ENCODE measurements at regions not wholly inside any gene's neighbourhood (a gene's known extent, or its start where the extent isn't known, plus 50 kb on each side); places are given as distances from the start of the nearest gene placed in this dataset.
A peak's percentile ranks its signal among the peaks of the same experiment; 100 is the strongest.
"Not testable (repeated sequence)": the region's sequence is repeated elsewhere in the genome, so short reads cannot be mapped to it uniquely, and the experiment has no call there.

DNA sequence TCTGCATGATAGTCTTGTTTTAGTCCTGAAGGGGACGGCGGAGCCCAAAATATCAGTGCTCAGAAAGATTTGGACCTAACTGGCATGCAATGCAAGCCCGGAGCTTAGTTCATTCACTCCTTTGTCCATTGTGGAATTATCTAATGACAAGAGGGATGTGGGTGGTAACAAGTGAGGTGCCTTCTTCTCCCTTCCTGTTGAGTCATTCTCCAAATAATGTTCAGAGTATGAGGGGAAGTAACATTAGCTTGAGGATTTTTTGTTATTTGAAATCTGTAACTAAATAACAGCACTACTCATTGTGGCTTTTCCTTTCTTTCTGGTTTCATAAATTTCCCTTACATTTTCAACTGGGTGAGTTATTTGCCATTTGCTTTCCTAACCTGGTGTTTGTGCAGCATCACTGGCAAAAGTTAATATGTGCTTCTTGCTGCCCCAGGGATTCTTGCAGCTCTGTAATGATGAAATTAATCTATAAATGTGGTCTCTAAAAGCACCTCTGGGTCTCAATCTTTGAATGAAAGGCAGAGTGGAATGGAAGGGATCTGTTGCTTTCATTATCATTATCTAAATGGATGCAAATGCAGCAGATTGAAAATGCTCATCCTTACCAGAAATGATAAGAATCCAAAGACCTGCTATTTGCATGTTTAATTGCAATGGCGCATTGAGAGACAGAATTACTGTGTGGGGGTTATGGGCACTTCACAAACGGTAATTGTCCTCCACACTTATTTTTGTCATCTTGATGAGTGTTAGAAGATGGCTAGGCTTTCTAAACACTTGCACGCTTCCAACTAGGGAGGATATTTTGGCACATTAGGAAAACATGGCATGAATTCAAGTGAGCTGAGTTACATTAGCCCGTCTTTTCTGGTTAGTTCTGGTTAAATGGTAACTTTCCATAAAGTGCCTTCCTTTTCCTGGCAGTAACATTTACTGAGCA, 89.9 kb upstream of the MITF start:
- intact Hi-C loops (cut with DNase I), result no loop called here
- DNase-seq, result no peak

DNA sequence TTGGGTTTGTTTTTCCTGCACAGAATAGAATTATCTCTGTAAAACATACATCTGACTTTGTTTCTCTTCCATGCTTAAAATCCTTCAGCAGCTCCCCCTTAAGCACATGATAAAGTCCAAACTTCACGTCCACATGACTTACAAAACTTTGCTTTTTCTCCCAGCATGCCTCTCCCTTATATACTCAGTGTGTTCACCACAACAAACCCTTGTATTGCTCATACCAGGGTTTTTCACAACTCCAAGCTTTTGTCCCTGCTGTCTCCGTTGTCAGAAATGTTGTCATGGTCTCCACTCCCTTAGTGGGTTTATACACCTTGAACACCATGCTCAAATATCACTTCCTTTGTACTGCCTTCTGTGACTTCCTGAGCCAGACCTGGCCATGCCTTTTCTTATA, 91.1 kb upstream of the MITF start:
- intact Hi-C loops (cut with DNase I), result no loop called here
- no peak for DNase-seq

DNA sequence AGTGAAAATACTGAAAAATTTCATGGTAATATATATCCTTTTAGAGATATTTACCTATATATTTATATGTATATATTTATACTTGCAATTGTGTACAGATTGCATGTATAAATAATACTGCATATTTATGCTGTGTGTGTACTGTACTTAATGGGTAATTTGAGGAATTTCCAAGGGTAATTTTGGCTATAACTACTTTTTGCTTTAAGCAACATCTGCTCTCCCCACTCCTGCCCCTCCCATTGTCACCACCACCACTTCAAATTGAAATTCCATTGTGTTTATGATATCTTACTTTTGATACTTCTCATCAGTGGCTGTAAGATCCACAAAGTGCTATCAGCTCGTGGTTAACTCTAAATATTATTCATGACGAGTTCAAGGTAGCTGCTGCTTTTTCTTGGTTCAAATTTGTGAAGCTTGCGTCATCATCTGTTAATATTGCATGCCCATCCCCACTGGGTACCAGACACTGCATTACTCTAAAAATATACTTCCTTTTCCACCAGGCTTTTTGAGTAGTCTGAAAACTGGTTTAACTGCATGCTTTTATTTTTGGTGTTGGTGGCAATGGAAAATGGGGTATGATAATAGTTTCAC, 91.7 kb upstream of the MITF start:
- intact Hi-C loops (cut with DNase I), result no loop called here
- no peak for DNase-seq

DNA sequence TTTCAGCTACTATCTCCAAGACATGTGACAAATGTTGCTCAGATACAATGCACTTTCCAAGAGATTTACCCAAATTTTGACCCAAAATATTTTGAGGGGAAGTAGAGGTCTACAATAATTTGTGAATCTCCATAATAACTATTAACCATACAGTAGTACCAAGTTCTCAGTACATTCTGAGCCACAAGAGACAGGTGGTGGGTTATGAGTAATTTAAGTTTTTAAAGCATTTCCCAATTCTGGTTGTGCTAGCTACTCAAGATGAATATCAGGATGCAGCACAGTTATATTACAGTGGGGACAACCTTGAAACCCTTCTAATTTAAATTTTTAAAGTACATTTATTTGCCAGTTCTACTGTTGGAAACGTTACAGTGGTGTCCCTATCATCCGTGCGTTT, 92.2 kb upstream of the MITF start:
- intact Hi-C loops (cut with DNase I), result no loop called here
- no peak for DNase-seq

DNA sequence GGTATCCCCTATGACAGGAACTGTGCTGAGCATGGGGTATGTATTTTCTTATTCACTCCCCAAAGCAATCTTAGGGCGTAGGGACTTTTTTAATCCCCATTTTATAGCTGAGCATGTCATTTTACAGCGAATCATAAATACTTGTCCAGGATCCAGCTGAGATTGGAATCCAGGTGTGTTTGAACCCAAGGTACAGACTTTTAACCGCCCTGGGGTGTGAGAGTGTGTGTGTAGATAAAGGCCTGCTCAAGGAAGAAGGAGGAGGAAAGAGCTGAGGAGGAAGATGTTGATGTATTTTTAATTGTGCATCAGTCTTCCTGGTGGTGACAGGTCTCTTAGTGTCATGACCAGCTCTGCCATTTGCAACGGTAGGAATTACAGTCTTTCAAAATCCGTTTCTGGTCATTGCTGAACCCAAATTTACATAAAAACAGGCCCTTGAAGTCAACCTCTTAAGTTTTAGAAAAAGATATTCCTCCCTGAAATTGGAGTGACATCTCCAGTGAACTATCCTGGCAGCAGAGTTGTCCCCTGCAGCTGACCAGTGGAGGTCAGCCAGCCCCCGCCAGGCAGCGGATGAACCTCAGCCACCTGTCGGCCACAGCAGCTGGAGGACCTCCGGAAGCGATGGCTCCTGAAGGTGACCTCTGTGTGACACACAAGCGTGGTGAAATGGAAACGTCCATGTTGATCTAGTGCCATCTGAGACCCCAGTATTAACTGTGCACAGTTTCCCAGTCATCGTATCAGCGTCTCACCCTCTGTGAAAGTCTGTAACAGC, 92.8 kb upstream of the MITF start:
- peak in 1 of 10 donors; percentile 65 for DNase-seq
- intact Hi-C loops (cut with DNase I), result no loop called here

DNA sequence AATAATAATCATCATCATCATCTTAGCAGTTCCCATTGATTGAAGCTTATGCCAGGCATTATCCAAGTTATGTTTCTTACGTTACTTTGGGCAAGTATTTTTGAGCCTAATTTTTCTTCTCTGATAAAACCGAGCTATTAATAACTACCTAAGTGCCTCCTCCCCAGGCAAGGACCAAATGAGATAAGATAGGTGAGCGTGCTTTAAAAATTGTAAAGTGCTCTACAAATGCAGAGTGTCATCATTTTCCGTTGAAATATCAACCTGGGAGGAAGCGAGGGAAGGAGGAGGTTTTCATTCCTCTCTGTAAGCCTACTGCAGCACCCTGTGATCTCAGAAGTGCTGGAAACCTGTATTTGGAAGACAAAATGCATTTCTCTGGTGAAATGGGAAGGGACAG, 96.7 kb upstream of the MITF start:
- DNase-seq, result no peak
- intact Hi-C loops (cut with DNase I), result no loop called here

DNA sequence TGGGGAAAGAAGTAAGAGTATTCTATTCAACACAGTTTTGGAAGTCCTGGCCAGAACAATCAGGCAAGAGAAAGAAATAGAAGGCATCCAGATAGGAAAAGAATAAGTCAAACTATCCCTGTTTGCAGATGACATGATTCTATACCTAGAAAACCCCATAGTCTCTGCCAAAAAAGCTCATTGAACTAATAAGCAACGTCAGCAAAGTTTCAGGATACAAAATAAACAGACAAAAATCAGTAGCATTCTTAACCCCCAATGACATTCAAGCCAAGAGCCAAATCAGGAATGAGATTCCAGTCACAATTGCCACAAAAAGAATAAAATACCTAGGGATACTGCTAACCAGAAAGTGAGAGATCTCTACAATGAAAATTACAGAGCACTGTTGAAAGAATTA, 99.4 kb upstream of the MITF start:
- no peak for DNase-seq
- intact Hi-C loops (cut with DNase I), result no loop called here

DNA sequence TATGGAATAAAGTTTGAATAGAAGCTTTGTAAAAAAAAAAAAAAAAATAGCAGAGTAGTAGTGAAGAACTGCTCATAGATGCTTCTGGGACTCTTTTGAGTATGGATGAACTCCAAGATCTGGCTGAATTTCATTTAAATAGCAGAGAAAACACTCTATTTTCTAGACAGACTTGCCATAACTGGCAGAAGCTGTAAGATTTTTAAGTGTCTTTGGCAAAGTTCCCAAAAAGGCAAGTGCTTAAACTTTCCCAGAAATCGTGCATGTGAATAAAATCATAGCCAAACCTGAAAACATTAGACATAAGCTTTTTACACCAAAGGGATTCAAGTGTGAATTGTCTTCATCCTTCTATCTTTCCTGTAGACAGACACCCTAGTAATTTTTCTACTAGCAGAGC, 110.3 kb upstream of the MITF start:
- intact Hi-C loops (cut with DNase I), result no loop called here
- no peak for DNase-seq

DNA sequence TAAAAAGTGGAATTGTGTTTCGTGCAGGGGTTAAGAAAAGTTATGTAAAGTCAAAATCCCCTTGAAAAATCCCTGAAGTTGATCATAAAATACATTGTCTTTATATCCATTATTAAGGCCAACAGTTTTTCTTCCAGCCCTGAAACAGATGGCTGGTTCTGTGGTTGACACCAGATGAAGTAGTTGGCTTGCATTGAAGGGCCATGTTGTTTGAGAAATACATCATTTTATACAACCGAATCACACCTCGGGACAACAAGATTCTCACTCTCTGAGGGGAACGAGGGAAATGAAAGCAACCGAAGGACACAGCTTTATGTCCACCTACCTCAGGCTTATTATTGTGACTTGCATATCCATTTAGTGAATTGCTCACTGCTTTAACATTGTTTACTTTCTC, 126.0 kb upstream of the MITF start:
- no peak for DNase-seq
- intact Hi-C loops (cut with DNase I), result no loop called here

DNA sequence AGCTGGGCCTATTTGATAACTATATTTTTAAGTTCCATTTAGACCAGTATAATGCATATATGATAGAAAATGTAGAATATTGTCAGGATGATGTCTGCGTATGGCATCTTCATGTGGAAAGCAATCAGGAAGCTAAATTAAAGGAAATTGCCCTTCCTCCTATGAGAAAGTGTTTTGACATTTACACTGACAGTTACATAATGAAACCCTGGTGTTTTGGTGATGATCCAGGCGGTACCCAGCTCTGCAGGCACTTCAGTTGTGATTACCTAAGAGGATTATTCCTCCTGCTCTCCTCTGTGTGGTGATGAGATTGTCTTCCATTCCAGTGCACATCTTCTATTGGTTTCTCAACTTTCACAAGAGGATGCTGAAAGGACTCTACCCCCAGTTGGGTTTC, 126.5 kb upstream of the MITF start:
- intact Hi-C loops (cut with DNase I), result no loop called here

DNA sequence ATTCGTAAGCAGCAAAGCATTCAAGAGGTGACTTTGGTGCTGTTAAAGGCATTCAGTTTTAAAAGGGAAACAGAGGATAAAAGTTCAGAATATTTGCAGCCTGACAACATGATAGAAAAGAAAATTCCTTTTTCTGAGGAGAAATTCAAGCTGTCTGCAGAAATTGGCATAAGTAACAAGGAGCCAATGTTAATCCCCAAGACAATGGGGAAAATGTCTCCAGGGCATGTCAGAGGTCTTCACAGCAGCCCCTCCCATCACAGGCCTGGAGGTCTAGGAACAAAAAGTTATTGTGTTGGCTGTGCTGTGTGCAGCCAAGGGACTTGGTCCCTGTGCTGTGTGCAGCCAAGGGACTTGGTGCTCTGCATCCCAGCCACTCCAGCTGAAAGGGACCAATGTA, 129.7 kb upstream of the MITF start:
- intact Hi-C loops (cut with DNase I), result not testable (repeated sequence)
- peak in 1 of 10 donors; percentile 8 for DNase-seq

More for the DNA sequence above, 126.5 kb upstream of the MITF start:
- no peak for DNase-seq

DNA sequence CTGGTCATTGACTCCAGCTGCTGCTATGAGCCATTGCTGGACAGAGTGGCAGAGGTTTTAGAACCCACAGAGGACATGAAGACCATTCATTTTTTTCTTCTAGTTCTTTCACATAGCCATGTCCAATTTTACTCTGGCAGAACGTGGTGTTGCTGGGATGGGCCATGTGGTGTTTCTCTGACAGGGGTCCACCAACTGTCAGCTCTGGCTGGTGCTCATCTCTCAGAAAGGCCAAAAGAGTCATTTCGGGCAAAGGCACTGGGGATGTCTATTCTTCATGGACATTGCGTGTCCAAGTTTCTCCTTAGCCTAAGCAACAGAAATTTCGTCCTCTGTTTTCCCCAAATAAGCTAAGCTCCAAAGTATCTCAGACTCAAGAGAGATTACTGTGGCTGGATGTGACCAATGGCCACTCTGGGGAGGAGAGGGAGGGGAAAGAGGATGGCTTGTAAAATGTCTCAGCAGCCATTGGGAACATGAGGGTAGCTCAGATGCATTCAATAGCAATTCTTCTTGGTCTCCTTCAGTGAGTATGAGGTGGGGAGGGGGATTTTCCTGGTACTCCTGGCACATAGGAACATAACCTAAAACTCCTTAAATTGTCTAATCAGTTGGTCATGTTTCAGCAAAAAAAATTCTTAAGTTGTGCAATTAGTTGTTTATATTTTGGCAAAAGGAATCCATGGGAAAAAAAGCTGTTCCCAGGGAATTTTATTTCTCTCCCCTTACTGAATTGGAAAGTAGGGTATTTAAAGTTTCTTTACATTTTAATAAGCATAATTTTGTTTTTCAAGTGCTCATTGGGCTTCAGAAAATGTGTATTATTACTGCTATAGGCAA, 131.6 kb upstream of the MITF start:
- intact Hi-C loops (cut with DNase I), result no loop called here
- no peak for DNase-seq

DNA sequence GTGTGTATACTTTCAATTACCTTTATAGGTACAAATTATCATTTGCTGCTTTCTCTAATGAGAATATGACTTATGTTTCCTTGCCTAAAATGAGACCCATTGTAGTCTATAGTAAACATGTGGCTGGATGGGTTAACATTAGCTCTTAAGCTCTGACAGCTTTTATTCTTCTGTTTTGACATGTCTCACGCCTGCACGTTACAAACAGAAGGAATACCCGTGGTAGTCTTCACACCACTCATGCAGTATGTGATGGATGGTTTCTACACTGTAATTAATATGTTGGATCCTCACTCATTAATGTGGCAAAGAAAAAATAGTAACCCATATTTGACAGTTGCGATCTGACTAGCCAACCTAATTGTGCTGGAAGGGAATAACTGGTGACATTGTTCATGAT, 133.4 kb upstream of the MITF start:
- intact Hi-C loops (cut with DNase I), result no loop called here
- DNase-seq, result no peak

DNA sequence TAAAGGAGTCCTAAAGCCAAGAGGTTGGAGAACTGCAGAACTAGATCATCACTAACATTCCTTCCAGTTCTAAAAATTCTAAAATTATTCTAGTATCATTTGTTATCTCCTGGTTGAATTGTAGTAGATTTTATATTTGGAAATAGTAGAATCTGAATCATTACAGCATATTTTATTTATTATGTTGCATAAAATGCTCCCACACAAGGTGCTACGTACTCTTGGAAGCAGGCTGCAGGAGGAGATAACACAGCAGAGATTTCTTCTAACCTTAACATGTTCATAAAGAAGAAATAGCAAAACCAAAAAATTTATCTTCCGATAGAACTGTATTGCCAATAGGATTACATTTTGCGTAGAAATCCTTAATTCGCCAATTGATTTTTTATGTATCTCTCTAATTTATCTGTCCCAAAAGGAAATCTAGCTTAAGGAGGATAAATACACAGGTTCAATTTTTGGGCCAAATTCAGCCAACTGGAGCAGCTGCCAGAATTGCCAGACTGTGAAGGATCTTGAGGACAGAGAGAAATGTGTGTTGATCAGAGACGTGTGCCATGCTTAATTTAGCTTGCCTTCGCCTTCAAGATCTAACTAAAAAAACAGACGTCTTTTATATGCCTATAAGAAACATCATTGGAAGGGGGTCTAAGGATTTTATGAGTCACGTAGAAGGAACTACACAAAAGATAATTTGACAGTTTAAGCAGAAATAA, 134.4 kb upstream of the MITF start:
- intact Hi-C loops (cut with DNase I), result no loop called here
- DNase-seq, result no peak

DNA sequence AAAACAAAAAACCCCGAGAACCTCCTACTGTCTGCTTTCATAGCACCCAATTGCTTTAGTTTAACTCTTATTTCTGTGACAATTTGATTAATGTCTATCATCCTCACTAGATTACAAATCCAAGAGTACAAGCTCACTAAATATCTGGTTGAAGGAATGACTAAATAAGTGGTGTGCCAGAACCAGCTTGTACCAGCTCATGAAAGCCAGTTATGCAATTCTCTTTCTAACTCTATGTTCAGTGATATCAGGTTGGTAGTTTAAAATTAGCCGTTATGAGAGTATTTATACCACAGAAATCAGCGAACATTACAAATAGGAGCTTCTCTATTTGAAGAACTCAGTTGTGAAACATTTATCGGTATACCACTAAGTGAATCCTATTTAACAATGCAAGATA, 137.2 kb upstream of the MITF start:
- no peak for DNase-seq
- intact Hi-C loops (cut with DNase I), result no loop called here

DNA sequence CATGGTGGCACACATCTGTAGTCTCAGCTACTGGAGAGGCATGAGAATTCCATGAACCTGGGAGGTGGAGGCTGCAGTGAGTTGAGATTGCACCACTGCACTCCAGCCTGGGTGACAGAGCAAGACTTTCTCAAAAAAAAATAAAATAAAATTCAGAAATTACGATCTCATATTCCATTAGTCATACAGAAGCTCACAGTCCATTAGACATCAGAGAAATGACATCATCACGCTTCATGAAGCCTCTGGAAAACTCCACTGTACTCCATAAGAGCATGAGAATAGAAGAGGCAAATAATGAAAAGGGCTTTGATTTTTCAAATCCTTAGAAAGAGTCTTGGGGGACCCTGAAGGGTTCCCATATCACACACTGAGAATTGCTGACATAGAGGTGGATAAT, 145.0 kb upstream of the MITF start:
- intact Hi-C loops (cut with DNase I), result no loop called here
- no peak for DNase-seq

DNA sequence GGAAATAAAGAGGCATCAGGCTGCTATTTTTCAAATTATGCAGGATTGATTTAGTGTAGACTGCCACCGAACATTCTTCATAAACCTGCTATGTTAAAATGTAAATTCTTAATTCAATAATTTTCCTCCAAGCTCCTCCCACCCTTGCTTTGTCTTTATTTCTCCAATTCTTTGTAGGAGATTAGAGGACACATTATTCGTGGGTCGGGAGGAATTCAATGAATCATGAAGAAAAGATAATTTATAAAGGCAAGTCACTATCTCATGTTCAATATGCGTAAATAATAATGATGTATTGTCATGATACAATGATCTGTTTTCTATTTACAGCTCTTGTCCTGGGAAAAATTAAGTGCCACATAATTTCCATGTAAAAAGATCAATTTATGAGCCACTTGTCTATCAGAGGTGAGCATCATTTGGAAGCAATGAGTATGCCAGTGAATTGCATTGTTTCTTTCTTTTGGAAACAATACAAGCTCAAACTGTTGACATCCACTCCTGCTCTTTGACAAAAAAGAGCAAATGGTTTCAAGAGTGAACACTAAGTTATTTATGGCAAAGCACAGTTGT, 148.0 kb upstream of the MITF start:
- intact Hi-C loops (cut with DNase I), result no loop called here
- DNase-seq, result no peak

DNA sequence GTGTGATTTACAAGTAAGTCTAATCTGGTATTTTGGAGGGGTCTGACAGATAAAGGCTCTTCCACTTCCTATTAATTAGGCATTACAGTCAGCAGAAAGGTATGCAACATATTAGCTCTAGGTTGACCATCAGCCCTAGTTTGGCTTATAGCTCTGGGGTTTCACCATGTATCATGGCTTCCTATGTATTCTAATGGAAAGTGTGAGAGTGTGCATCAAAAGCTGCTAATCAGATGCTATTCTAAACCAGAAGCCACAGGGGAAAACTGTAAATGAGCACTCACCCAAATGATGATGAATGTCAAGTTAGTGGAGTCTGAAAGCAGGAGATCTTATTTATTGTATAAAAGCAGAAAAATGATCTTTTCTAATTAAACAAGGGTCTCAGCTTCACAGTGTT, 149.2 kb upstream of the MITF start:
- DNase-seq, result no peak
- intact Hi-C loops (cut with DNase I), result no loop called here

DNA sequence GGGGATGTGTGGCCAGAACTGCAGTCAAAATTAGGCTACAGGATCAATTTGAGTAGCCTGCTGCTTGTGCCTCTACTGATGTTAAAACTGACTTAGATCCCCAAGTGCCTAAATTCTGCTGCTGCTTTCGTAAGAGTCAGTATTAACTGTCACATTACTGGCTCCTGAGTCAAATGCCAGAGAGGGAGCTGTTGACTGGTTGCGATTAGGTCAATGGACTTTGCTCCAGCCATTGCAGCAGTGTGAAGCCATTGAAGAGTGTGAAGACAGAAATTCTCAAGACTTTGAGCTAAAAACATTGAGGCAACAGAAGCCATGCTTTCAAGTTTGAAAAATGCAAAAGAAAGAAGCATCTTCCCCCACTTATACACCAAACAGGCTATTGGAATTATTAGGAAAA, 151.1 kb upstream of the MITF start:
- intact Hi-C loops (cut with DNase I), result no loop called here
- DNase-seq, result no peak

DNA sequence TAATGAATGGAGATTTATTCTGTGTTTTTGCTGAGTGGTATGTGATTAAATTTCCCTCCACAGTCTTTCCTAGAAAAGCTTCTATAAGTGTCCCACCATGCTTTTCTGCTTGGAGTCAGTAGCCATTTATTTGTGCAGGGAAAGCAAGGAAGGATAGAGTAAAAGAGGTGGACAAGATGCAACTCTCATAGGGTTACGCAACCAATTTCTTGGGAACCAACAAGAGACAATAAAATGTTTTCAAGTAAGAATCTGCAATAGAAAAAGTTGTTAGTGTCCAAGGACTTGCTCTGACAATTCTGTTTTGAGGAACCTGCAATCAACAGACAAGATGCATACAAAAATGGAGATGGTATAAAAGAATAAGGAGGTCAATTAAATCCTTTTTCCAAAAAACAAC, 153.8 kb upstream of the MITF start:
- intact Hi-C loops (cut with DNase I), result no loop called here
- DNase-seq, result no peak
